ENCODE measurements at regions not wholly inside any gene's neighbourhood (a gene's known extent, or its start where the extent isn't known, plus 50 kb on each side); places are given as distances from the start of the nearest gene placed in this dataset.
A peak's percentile ranks its signal among the peaks of the same experiment; 100 is the strongest.

- in situ Hi-C loops (cut with MboI) (no loop called here), intact Hi-C loops (cut with micrococcal nuclease) (loop anchor here (1.0 to 2.0 kb wide), 2 partner anchors 124 to 134 kb away; no protein-coding TSS in a partner anchor)
- Histone ChIP-seq H3K27me3 (ENCODE audit: control insufficient read depth in 2 of 2, insufficient read depth in 2 of 2, low read length in 2 of 2) (peaks cover 15 to 28% of the 10 kb centered on the region in 2 experiments), H3K9ac (ENCODE audit: insufficient read depth in 1 of 2, low read depth in 2 of 2, low read length in 2 of 2) (no peak overlapping the region), H3K79me2 (ENCODE audit: control insufficient read depth, insufficient read depth, low read length) (no peaks in the 10 kb centered on the region), H3K9me1 (ENCODE audit: control insufficient read depth, insufficient read depth, low read length) (no peaks in the 10 kb centered on the region), H2AFZ (ENCODE audit: low read depth, low read length) (no peak overlapping the region), H3K36me3 (ENCODE audit: control insufficient read depth, insufficient read depth, low read length) (no peaks in the 10 kb centered on the region), H3K4me1 (replicated peaks in 1 of 2; ENCODE audit: control insufficient read depth in 2 of 2, insufficient read depth in 2 of 2, low read length in 2 of 2) (peaks cover 5 to 7% of the 10 kb centered on the region in 2 experiments; a peak in 2 of 5 replicates), H4K20me1 (replicated peaks; ENCODE audit: control insufficient read depth, insufficient read depth, low read length) (0 out of 2 replicates have a peak, but pooled peaks cover 4% of the 10 kb centered on the region), H3K4me2 (ENCODE audit: insufficient read depth, low read length) (no peak overlapping the region), H3K27ac (ENCODE audit: extremely low read depth, low read depth, low read length) (no peak overlapping the region), H3K4me3 (no peak overlapping the region), H3K9me3 (replicated peaks; ENCODE audit: control insufficient read depth, insufficient read depth, low read depth, low read length) (no peaks in the 10 kb centered on the region)
- CTCF ChIA-PET (ENCODE audit: low intra/inter-chr PET ratio): interaction anchor here (0.8 to 1.3 kb wide), 3 partner anchors 28 to 175 kb away, joined by 3 to 11 read pairs (median 3); no protein-coding TSS in a partner anchor
- DNase-seq (ENCODE audit: extremely low read depth in 1 of 4, low spot score in 3 of 4) (peak; percentile 16 to 21 (median 18)), ATAC-seq (peak; percentile 62; the same call in 2 of the 3 replicates), FAIRE-seq (peak; percentile 46)
- BruUV-seq (replicated peaks): no TSS peak
- 0% methylated on average over 1 of the region's 1 CpG for WGBS (ENCODE audit: insufficient coverage, low coverage, missing lambda C conversion rate)
- POLR2A ChIA-PET: interaction anchor here (0.7 to 1.1 kb wide), 4 partner anchors 21 to 267 kb away, joined by 3 to 4 read pairs (median 3); no protein-coding TSS in a partner anchor
- TF ChIP-seq SMC3 (conservative IDR thresholded peaks at IDR 0.05; ENCODE audit: insufficient read depth, low read depth, low read length) (0 out of 2 replicates have a peak, but pooled peaks have one; percentile 5), ZNF253 (CRISPR knock-in tag; conservative IDR thresholded peaks at IDR 0.05) (no peak), RAD21 (CRISPR knock-in tag; conservative IDR thresholded peaks at IDR 0.05 in 1 of 2, IDR thresholded peaks at IDR 0.05 in 1 of 2) (peak; percentile 68 to 72)
- TF ChIP-seq, protein P1, sequence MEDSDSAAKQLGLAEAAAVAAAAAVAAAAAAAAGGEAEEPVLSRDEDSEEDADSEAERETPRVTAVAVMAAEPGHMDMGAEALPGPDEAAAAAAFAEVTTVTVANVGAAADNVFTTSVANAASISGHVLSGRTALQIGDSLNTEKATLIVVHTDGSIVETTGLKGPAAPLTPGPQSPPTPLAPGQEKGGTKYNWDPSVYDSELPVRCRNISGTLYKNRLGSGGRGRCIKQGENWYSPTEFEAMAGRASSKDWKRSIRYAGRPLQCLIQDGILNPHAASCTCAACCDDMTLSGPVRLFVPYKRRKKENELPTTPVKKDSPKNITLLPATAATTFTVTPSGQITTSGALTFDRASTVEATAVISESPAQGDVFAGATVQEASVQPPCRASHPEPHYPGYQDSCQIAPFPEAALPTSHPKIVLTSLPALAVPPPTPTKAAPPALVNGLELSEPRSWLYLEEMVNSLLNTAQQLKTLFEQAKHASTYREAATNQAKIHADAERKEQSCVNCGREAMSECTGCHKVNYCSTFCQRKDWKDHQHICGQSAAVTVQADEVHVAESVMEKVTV (CRISPR knock-in tag; IDR thresholded peaks at IDR 0.05): 0 out of 2 replicates have a peak, but pooled peaks have one; percentile 39
- TF ChIP-seq, protein P2, sequence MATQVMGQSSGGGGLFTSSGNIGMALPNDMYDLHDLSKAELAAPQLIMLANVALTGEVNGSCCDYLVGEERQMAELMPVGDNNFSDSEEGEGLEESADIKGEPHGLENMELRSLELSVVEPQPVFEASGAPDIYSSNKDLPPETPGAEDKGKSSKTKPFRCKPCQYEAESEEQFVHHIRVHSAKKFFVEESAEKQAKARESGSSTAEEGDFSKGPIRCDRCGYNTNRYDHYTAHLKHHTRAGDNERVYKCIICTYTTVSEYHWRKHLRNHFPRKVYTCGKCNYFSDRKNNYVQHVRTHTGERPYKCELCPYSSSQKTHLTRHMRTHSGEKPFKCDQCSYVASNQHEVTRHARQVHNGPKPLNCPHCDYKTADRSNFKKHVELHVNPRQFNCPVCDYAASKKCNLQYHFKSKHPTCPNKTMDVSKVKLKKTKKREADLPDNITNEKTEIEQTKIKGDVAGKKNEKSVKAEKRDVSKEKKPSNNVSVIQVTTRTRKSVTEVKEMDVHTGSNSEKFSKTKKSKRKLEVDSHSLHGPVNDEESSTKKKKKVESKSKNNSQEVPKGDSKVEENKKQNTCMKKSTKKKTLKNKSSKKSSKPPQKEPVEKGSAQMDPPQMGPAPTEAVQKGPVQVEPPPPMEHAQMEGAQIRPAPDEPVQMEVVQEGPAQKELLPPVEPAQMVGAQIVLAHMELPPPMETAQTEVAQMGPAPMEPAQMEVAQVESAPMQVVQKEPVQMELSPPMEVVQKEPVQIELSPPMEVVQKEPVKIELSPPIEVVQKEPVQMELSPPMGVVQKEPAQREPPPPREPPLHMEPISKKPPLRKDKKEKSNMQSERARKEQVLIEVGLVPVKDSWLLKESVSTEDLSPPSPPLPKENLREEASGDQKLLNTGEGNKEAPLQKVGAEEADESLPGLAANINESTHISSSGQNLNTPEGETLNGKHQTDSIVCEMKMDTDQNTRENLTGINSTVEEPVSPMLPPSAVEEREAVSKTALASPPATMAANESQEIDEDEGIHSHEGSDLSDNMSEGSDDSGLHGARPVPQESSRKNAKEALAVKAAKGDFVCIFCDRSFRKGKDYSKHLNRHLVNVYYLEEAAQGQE (IDR thresholded peaks at IDR 0.05; ENCODE audit: borderline replicate concordance): peak; percentile 54; the same call in 1 of the 2 replicates
- TF ChIP-seq, protein P2 (CRISPR knock-in tag; IDR thresholded peaks at IDR 0.05; ENCODE audit: low read depth): no peak
- TF ChIP-seq, protein P3, sequence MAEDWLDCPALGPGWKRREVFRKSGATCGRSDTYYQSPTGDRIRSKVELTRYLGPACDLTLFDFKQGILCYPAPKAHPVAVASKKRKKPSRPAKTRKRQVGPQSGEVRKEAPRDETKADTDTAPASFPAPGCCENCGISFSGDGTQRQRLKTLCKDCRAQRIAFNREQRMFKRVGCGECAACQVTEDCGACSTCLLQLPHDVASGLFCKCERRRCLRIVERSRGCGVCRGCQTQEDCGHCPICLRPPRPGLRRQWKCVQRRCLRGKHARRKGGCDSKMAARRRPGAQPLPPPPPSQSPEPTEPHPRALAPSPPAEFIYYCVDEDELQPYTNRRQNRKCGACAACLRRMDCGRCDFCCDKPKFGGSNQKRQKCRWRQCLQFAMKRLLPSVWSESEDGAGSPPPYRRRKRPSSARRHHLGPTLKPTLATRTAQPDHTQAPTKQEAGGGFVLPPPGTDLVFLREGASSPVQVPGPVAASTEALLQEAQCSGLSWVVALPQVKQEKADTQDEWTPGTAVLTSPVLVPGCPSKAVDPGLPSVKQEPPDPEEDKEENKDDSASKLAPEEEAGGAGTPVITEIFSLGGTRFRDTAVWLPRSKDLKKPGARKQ (CRISPR knock-in tag; IDR thresholded peaks at IDR 0.05): no peak
Measured at GRCh38 chr11:13210424-13210823, 67.2 kb upstream of the BMAL1 start.
